GM19025 (cell line): ENCODE measurements at regions not wholly inside any gene's neighbourhood (a gene's known extent, or its start where the extent isn't known, plus 50 kb on each side); places are given as distances from the start of the nearest gene placed in this dataset.
"Not testable (repeated sequence)": the region's sequence is repeated elsewhere in the genome, so short reads cannot be mapped to it uniquely, and the experiment has no call there.

Experiments used
- ATAC-seq: cut with Tn5 transposase; IDR thresholded peaks from one replicate; pipeline ENCODE4 v1.9.1; 2021; ENCODE audit warnings: mild to moderate bottlenecking, low read depth, moderate library complexity; ENCODE audit not compliant: unreplicated experiment

DNA sequence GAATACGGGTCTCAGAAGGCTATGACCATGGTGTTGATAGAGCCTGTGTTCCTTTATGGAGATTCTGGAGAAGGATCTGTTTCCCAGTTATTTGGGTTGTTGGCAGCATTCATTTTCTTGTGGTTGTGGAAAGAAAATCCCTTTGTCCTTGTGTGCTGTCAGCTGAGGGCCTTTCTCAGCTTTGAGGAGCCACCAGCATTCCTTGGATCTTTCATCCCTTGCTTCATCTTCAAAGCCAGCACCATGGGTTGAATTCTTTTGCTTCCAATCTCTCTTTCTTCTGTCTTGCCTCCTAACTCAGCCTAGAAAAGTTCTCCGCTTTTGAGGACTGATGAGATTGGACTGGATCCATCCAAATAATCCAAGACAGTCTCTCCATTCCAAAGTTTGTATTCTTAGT lies 103.2 kb upstream of the MMADHC start:
- no peak for ATAC-seq

DNA sequence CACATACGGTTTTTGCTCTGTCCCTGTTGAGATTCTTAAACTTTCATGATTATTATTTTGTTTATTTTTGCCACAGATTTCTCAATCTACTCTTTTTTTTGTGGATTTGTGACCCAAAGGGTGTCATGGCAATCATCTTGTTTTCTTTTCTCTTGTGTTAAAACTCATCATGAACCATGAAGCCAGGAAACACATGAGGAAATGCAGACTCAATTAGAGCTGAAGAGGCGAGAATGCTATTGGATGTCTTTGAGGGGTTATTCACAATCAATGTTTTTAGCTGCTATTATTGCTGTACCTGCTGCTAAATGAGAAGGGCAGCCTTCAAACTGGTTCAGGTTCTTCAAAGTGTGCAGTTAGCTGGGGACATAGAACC lies 99.5 kb upstream of the MMADHC start:
- no peak for ATAC-seq

DNA sequence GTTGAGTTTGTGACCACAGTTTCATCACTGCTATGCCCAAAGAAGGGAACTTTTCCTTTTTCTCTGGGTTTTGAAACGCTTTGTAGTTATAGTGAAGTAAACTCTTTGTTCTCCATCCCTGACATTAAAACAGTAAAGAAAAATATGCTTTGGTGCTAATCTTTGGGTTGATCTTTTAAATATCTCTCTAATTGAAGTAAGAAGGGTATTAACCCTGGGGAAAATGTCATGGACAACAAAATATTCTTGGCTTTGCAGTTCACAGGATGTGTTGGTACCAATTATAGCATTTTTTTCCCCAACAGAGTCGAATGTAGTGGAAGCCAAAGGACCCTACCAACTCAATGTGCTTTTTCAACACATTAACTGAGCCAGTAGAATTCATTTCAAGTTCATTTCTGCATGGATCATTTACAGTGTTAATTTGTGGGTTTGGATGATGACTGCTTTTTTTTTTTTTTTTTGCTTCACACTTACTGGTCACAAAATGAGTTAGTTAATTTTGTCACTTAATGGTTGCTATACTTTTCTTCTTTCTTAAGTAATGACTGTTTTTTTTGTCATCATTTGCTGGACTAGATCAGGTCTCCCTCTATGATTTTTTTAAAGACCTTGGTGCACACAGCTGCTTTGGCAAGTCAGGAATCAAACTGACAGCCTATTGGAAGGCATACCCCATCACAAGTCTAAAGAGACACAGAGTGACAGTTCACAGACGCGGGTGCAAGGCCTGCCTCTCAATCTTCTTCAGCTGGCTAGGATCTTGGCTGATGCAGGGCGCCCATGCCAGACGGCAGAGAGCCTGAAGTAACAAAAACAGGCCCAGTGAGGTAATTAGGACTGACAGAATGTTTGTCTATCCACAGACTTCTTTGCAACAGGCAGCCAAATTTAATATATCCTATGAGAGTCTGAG lies 98.8 kb upstream of the MMADHC start:
- no peak for ATAC-seq

DNA sequence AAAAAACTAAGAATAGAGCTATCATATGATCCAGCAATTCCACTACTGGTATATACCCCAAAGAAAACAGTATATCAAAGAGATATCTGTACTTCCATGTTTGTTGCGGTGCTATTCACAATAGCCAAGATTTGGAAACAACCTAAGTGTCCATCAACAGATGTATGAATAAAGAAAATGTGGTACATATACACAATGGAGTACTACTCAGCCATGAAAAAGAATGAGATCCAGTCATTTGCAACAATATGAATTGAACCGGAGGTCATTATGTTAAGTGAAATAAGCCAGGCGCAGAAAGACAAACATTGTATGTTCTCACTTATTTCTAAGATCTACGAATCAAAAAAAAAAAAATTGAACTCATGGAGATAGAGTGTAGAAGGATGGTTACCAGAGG lies 97.8 kb upstream of the MMADHC start:
- not testable (repeated sequence) for ATAC-seq

DNA sequence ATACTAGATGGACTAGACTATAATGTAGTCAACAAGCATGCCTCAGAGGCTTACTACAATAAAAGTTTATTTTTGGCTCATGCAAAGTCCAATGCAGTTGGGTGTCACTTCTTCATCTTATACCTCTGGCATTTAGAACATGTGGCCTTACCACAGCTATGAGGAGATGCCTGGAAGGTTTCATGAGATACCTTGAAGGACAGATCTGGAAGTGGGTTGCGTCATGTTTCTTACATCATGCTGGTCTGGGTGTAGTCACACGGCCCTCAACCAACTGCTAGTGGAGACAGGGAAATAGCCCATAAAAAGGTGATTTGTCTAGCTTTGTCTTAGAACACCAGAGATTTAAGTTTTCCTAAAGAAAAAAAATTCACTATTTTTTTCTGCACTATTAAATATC lies 91.7 kb upstream of the MMADHC start:
- ATAC-seq, result no peak

DNA sequence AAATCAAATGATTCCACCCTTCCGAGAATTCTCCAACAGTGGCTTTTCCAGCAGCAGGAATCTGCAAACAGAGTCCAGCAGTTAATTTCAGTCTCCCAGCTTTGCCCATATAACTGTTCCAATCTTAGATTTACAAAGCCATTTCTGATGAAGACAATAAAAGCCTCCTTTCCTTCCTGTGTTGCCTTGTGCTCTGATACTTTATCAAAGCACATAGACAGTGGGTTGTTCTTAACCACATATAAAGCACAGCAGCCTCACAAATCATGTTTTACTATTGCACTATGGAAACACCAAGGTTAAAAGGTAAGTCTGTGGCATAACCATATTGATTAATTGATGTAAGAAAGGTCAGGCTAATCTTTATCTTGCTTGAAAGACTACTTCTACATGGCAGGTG lies 89.8 kb upstream of the MMADHC start:
- no peak for ATAC-seq

DNA sequence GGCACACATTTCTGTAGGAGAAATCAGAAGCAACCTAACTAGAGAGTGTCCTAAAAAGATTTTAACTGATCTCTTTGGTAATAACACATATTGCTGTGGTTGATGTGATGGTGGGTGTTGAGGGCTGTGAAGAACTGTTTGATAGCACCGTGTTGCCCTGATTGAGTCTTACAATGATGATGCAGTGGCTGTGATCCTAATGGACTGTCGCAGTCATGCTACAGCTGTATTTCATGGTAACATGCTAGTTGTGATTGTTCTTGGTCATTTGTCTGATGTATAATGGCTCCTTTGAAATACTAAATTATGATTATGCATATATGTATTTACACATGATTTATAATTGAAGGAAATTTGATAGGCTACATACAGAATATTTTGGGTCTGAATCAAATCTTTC lies 82.5 kb upstream of the MMADHC start:
- ATAC-seq, result no peak

DNA sequence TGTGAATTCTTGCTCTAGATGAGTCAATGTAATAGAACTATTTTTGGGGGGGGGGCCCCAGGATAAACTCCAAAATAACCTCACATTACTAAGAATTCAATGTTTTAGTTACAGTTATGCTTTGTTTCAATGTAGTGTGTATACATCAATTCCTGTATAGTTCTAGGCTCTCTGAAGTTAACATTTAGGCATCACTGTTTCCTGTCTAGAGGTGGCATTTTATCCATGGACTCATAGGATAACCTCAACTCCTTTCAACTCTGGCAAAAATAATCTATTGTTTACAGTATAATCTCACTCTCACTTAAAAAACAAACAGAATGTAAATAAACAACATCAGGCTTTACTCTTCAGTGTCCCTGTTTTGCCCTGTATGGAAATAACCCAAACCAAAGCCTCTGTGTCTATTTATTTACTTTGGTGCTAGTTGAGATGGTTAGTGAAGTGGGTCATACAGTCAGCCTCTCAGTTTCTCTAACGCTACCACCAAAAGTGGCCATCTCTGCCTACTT lies 79.3 kb upstream of the MMADHC start:
- no peak for ATAC-seq

DNA sequence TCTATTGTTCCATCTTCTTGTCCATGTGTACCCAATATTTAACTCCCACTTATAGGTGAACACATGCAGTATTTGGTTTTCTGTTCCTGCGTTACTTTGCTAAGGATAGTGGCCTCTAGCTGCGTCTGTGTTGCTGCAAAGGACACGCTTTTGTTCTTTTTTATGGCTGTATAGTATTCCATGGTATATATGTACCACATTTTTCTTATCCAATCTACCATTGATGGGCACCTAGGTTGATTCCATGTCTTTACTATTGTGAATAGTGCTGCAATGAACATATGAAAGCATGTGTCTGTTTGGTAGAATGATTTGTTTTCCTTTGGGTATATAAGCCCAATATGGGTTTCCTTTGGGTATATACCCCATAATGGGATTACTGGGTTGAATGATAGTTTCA lies 77.3 kb upstream of the MMADHC start:
- ATAC-seq, result no peak

DNA sequence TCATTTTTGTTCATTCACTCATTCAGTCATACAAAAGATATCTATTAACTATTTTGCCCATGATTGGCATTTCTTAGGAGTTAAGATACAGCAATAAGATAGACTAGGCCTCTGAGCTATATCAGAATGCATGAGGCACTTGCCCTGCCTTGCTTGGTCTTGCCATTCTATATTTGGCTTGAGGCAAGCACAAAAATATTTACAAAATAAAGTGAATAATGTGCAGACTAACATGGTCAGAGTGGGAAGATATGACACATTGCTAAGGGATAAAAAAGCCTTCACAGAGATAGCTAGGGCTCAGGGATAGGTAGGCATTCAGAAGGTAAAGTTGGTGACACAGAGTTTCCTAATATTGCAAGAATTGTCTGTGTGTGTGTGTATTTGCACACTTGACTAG lies 75.0 kb upstream of the MMADHC start:
- no peak for ATAC-seq

DNA sequence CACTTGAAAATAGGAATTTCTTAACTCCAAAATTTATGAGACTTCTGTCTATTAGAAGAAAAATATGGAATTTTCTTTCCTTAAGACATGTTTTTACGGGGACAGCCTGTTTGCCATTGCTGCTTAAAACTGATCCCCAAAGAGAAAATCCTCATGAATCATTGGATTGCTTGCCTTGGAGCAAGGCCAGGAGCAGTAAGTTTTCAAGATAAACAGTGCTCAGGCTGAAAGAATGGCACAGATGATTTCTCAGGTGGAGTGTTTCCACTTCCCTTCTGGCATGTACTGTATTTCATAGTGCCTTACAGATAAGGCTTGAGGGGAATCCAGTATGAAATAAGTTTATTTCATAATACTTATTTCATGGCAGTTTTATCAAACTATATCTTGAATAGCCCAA lies 74.3 kb upstream of the MMADHC start:
- ATAC-seq, result no peak

DNA sequence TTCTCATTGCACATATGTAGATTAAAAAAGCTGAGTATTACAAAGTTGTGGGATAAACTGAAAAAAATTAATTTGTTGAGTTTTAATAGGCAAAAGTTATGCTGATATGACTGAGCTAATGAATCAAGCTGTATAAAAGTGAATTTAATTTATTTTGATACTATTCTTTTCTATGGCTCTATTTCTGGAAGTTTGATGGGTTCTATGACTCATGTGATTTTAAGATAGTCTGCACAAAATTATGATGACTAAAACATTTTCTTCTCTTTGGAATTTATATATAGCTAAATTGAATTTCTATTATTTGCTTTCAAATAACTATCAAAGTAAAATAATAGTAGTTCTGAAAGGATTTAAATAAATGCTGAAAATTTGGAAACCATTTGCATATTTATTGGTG lies 71.0 kb upstream of the MMADHC start:
- no peak for ATAC-seq

DNA sequence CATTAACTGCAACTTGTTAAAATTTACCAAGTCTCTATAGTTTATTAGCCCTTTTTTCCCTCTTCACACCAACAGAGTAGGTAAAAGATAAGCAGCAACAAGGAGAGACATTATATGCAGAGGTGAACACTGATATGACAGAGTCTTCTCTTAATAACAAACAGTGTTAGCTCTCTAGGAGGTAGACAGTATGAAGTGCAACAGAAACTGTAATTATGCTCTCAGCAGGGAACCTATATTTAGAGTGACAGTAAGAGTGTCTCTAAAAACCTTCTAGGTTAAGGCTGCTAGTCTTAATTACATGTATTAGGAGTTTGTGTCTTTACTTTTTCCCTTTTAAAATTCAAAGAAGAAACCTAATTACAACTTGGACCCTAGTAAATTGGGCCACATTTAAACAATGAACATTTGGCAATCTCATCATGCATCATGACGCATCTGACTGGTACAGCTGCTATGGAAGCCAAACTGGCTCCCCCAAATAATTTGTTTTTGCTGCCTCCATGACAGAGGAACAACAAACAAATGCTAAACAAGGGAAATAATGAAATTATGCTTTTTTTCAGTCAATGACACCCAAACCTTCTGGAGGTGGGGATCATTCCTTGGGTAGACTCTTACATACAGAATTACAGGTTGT lies 69.9 kb upstream of the MMADHC start:
- ATAC-seq, result no peak

DNA sequence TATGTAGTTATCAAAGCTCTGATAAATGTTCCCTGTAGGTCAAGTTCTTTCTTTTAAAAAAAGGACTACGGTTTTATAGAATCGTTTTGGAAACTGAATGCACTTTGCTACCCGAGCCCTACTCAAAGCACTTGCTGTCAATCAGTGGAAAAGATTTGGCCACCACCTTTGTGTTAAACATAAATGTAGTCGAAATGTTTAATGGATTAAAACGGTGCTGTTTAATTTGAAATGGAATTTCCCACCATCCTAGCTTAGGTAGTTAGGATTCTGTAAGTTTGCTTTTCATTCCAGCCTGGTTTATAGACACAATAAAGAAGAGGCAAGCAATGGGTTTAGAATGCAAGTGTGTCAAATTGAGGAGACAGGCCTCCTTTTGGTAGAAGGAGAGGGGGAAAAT lies 69.4 kb upstream of the MMADHC start:
- ATAC-seq, result no peak

DNA sequence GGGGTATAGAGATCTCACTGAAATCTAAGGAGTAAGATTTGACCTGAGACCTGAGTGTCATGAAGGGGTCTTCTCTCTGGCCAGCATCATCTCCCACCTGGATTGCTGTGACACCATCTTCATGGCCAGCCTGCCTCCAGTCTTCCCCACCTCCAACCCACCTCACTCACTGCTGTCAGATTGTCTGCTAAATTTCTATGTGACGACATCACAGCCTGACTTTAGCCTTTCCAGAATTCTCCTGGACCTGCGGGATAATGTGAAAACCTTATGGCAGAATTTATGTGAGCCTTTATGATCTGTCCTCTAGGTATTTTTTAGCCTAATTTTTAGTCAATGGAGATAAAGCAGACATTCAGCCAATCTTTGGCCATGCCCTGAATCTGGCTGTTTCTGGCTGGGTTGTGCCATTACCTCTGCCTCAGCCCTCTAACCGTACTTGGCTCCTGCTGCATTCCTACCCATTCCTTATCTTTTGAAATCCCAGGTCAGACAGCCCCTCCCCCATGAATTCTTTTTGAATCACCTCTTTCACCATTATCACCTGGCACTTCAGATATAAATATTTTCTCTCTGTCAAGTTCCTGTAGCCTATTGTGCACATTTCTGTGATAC lies 66.4 kb upstream of the MMADHC start:
- ATAC-seq, result no peak

DNA sequence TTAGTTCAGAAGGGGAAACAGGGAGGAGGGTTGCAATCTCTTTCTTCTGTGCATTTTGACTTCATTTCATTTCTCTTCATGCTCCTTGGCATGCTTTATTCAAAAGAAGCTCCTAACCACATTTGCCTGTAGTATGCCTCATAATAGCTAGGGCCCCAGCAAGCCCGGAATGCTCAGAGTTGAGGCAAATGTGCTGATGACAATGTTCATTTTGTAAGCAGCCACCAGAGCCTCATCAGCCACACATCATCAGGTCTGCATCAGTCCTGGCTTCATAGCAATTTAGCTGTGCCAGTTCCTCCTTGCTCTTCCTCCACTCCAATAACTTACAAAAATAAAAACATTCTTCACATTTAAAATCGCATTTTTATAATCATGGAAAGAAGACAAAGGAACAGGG lies 65.4 kb upstream of the MMADHC start:
- no peak for ATAC-seq

DNA sequence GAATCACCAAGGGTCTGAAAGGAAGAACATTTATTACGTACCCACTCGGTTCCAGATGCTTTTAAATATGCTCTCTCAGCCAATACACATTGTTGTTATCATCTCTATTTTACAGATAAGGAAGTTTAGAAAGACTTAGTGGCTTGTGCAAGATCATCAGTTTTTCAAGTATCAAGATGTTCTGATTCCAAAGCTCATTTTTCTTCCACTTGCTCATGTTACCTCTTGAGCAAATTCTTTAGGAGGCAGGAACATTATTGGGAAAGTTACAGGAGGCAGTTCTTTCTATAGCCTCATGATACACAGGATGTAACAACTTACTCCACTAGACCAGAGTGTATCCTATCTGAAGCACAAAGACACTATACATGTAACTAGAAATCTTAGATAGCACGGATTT lies 65.0 kb upstream of the MMADHC start:
- ATAC-seq, result no peak

DNA sequence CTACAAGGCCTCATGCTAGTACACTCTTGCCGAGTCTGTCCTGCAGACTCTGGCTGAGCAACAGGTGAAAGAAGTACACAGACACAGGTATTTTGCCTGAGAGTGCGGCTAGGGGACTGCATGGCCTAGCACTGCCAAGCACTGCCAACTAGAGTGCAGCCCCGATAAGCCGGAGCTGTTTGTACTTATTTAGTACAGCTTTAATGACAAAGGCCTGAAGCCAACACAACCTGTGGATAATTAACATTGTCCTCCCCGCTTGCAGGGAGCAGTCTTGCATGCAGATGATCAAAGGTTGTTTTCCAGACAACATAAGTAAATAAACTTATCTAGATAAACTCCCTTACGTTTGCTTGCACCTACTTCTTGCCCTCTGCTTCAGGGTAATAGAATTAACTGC lies 63.7 kb upstream of the MMADHC start:
- ATAC-seq, result no peak

DNA sequence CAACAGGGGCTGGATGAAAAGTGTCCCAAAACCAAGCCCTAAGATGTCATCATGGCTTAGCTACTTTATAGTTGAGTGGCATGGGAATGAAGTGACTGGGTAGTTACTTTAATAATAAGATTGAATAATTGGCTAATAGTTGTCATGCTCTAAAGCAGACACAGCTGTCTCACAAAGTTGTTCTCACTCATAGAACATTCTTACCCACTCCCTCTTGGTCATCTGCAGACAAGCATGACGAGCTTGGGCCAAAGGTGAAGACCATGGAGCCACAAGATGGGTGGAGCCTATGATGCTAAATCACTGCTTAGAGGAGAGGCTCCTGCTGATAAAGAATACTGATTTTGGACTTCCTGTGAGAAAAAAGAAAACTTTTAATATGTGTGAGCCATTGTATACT lies 62.4 kb upstream of the MMADHC start:
- ATAC-seq, result no peak

DNA sequence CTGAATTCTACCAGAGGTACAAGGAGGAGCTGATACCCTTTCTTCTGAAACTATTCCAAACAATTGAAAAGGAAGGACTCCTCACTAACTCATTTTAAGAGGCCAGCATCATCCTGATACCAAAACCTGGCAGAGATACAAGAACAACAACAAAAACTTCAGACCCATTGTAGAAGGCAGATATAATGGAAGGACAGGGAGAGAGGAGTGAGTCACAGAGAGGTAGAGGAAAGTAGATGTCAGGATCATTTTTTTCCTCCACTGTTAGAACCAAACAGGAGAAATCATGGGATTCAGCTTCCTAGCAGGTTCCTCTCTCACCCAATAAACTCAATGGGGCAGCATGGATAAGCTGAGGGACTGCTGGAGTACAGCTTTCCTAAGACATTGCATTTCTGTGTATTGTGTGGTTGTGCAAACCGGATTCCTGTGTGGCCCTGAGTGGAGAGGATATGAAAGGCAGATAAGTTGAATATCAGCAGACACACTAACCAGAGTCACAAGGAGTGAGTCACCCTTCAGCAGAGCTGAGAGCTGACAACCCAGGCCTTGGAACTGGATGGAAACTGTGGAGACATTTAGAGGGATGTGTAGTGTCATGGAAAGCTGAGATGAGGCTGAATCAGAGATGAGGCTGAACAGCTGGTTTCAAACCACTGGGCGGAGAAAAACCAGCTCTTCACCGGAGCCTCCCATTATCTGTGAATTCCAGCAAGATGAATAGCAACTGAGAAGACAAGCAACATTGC lies 60.9 kb upstream of the MMADHC start:
- ATAC-seq, result no peak

DNA sequence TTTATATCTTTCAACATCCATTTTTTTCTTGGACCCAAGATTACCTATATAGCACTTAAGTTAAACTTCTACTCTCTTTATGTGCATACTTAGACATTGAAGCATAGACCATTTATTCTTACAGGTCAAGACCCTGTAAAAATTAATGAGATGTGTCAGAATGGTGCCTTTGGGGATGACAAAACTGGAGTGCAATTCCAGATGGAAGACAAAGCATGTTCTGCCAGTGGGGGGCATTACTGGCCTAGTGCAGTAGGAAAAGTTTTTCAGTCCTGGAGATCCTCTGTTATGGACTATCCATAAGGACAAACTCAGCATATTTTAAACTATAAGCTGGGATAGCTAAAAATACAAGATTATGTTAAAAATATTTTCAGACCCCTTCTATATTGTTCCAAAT lies 57.8 kb upstream of the MMADHC start:
- ATAC-seq, result no peak
